ENCODE measurements at regions not wholly inside any gene's neighbourhood (a gene's known extent, or its start where the extent isn't known, plus 50 kb on each side); places are given as distances from the start of the nearest gene placed in this dataset.

- peaks cover 11% of the 10 kb centered on the region for H3K4me1 ChIP-seq (ENCODE audit: low read length)
- H3K79me2 ChIP-seq (ENCODE audit: low read length): no peaks in the 10 kb centered on the region
- no peaks in the 10 kb centered on the region for H3K36me3 ChIP-seq (replicated peaks; ENCODE audit: insufficient read depth, low read length)
- H3K4me2 ChIP-seq (ENCODE audit: low read depth, low read length): no peak overlapping the region
- H3F3A ChIP-seq (ENCODE audit: insufficient read depth, low read length): no peaks in the 10 kb centered on the region
- H3K9ac ChIP-seq (ENCODE audit: low read length): no peak overlapping the region
- TF ChIP-seq EZH2phosphoT487 (IDR thresholded peaks at IDR 0.05; ENCODE audit: low read length) (no peak), EZH2 (optimal IDR thresholded peaks at IDR 0.05; ENCODE audit: low read depth, low read length) (no peak), CTCF (IDR thresholded peaks at IDR 0.05; ENCODE audit: low read length) (no peak)
- H2AFZ ChIP-seq (ENCODE audit: low read length): no peak overlapping the region
- H3K27ac ChIP-seq (ENCODE audit: low read length): no peak overlapping the region
- no peaks in the 10 kb centered on the region for H3K27me3 ChIP-seq (replicated peaks; ENCODE audit: insufficient read depth, low read length)
- no peaks in the 10 kb centered on the region for H3K9me2 ChIP-seq (replicated peaks; ENCODE audit: insufficient read depth, low read length)
- no peaks in the 10 kb centered on the region for H4K20me1 ChIP-seq (ENCODE audit: insufficient read depth, low read length)
- H3K4me3 ChIP-seq (ENCODE audit: low read length): no peak overlapping the region
- DNase-seq: no peak
- H3K9me3 ChIP-seq (replicated peaks; ENCODE audit: insufficient read depth, low read length): no peaks in the 10 kb centered on the region
Observed at GRCh38 chr2:39510140-39510539, 73.1 kb upstream of the MAP4K3 start.

DNA sequence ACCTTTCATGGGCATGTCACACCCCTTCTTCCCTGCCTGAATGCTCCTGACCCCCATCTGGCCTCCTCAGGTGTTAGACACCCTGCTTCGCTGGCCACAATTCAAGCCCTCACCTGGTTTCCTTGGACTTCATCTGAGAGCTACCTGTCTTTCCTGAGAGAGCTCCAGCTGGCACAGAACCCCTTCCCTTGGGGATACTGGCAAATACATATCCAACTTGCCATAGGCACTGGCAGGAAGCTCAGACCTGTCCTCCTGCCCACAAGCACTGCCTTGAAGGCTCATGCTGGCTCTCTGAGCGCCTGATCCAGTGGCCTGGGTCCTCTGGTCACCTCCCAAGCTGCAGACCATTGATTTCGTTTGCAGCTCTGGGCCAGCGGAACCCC lies 74.1 kb upstream of the MAP4K3 start:
- Histone ChIP-seq H3K9me2 (replicated peaks; ENCODE audit: insufficient read depth, low read length) (no peaks in the 10 kb centered on the region), H3F3A (ENCODE audit: insufficient read depth, low read length) (no peaks in the 10 kb centered on the region), H4K20me1 (ENCODE audit: insufficient read depth, low read length) (no peaks in the 10 kb centered on the region), H3K27me3 (replicated peaks; ENCODE audit: insufficient read depth, low read length) (no peaks in the 10 kb centered on the region), H3K4me2 (ENCODE audit: low read depth, low read length) (no peak overlapping the region), H3K9me3 (replicated peaks; ENCODE audit: insufficient read depth, low read length) (no peaks in the 10 kb centered on the region), H3K36me3 (replicated peaks; ENCODE audit: insufficient read depth, low read length) (no peaks in the 10 kb centered on the region), H2AFZ (ENCODE audit: low read length) (no peak overlapping the region), H3K9ac (ENCODE audit: low read length) (no peak overlapping the region), H3K4me3 (ENCODE audit: low read length) (no peak overlapping the region), H3K4me1 (ENCODE audit: low read length) (peaks cover 11% of the 10 kb centered on the region), H3K27ac (ENCODE audit: low read length) (no peak overlapping the region), H3K79me2 (ENCODE audit: low read length) (no peaks in the 10 kb centered on the region)
- DNase-seq: no peak
- TF ChIP-seq EZH2phosphoT487 (IDR thresholded peaks at IDR 0.05; ENCODE audit: low read length) (no peak), EZH2 (optimal IDR thresholded peaks at IDR 0.05; ENCODE audit: low read depth, low read length) (no peak), CTCF (IDR thresholded peaks at IDR 0.05; ENCODE audit: low read length) (no peak)

DNA sequence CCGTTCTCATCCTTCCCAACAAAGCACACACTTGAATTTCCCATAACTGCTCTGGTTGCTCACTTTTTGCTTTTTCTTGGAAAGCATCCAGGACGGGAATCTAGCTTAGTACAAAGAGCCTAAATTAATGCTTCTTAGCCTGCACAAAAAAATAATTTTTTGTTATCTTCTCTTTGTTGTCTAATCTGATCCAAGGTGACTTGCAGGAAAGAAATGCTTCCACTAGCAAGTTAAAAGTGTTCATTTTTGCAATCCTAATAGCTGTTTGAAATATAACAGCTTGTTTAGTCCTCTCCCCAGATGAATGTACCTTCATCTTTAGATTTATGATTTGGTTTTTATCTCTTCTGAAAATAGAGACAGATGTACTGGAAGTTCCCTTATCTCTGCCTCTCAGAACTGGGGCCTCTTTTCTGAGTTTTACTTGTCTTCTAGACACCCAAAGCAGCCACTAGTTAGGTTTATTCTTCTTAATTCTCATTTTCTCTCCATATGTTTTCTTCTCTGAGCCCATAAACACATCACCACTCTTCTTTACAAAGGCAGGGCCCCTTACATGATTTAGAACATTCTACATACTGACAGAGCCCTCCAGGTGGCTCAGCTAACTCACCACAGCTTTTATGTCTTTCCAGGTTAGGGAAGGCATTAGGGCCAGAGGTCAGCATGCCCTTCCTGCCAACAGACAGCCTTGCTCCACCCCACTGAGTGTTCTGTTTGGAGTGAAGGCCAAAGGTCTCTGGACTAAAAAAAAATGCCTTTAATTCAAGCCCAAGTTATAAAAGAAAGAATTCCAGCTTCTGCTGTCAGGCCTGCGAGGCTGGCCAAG lies 74.7 kb upstream of the MAP4K3 start:
- TF ChIP-seq EZH2 (optimal IDR thresholded peaks at IDR 0.05; ENCODE audit: low read depth, low read length) (no peak), CTCF (IDR thresholded peaks at IDR 0.05; ENCODE audit: low read length) (no peak), EZH2phosphoT487 (IDR thresholded peaks at IDR 0.05; ENCODE audit: low read length) (no peak)
- H2AFZ ChIP-seq (ENCODE audit: low read length): no peak overlapping the region
- no peaks in the 10 kb centered on the region for H3K27me3 ChIP-seq (replicated peaks; ENCODE audit: insufficient read depth, low read length)
- H3K9me2 ChIP-seq (replicated peaks; ENCODE audit: insufficient read depth, low read length): no peaks in the 10 kb centered on the region
- no peaks in the 10 kb centered on the region for H4K20me1 ChIP-seq (ENCODE audit: insufficient read depth, low read length)
- H3K9ac ChIP-seq (ENCODE audit: low read length): no peak overlapping the region
- H3K9me3 ChIP-seq (replicated peaks; ENCODE audit: insufficient read depth, low read length): no peaks in the 10 kb centered on the region
- H3K4me1 ChIP-seq (ENCODE audit: low read length): peaks cover 11% of the 10 kb centered on the region
- no peaks in the 10 kb centered on the region for H3K36me3 ChIP-seq (replicated peaks; ENCODE audit: insufficient read depth, low read length)
- H3K4me3 ChIP-seq (ENCODE audit: low read length): no peak overlapping the region
- no peaks in the 10 kb centered on the region for H3K79me2 ChIP-seq (ENCODE audit: low read length)
- H3F3A ChIP-seq (ENCODE audit: insufficient read depth, low read length): no peaks in the 10 kb centered on the region
- no peak overlapping the region for H3K27ac ChIP-seq (ENCODE audit: low read length)
- H3K4me2 ChIP-seq (ENCODE audit: low read depth, low read length): no peak overlapping the region
- peak; percentile 5 for DNase-seq
